Uterus (tissue), 3 donors: ENCODE measurements at regions not wholly inside any gene's neighbourhood (a gene's known extent, or its start where the extent isn't known, plus 50 kb on each side); places are given as distances from the start of the nearest gene placed in this dataset.
A peak's percentile ranks its signal among the peaks of the same experiment; 100 is the strongest.

Experiments
- DNase-seq, 2 donors: peaks; one replicate each; pipeline ENCODE4 v3.0.0-alpha.2; 2019 to 2020
- H3K27ac ChIP-seq, 2 donors: fragments of 200-600 bp; sonication (generic); 1 replicate in 1 of 2; 2 replicates in 1 of 2; pipeline ENCODE4 v1.5.1; 2016 to 2018
- H3K27me3 ChIP-seq, 2 donors: fragments of 200-600 bp; sonication (generic); one replicate each; pipeline ENCODE4 v1.5.1; 2018 to 2019; ENCODE audit warnings: control low read depth in 1 of 2
- H3K36me3 ChIP-seq, 2 donors: fragments of 200-600 bp; sonication (generic); one replicate each; pipeline ENCODE4 v1.5.1; 2019; ENCODE audit warnings: control low read depth in 1 of 2
- H3K4me1 ChIP-seq, 2 donors: fragments of 200-600 bp; sonication (generic); one replicate each; pipeline ENCODE4 v1.5.1; 2018 to 2019; ENCODE audit warnings: control low read depth in 1 of 2
- H3K4me3 ChIP-seq, 2 donors: fragments of 200-600 bp; sonication (generic); 1 replicate in 1 of 2; 2 replicates in 1 of 2; pipeline ENCODE4 v1.5.1; 2018 to 2019; ENCODE audit warnings: mild to moderate bottlenecking in 1 of 2
- H3K9me3 ChIP-seq, 2 donors: fragments of 200-600 bp; sonication (generic); one replicate each; pipeline ENCODE4 v1.5.1; 2019; ENCODE audit warnings: control low read depth in 1 of 2
- CTCF ChIP-seq, 4 experiments: fragments of 200-600 bp in 2 of 4; fragments of 450-650 bp in 2 of 4; sonication (generic) in 2 of 4; IDR thresholded peaks; one replicate each; pipeline ENCODE4 v1.5.1; 2016 to 2019; ENCODE audit warnings: antibody characterized with exemption in 4 of 4, mild to moderate bottlenecking in 2 of 4, moderate library complexity in 1 of 4
- POLR2A ChIP-seq, 2 donors: fragments of 450-650 bp; IDR thresholded peaks; one replicate each; pipeline ENCODE4 v1.6.1; 2016; ENCODE audit warnings: antibody characterized with exemption in 2 of 2, mild to moderate bottlenecking in 1 of 2, moderate library complexity in 1 of 2
- intact Hi-C: fragments of 100-400 bp; cut with DNase I; formaldehyde crosslinking; loops from one replicate; pipeline ENCODE4 v1.15.1; 2023; ENCODE audit warnings: low total_unique reads
- donor health status: DM: yes; HTN: yes; CAD: no.

- no peaks in the 10 kb centered on the region for H3K4me1 ChIP-seq
- TF ChIP-seq POLR2A (IDR thresholded peaks at IDR 0.05): no peak
- TF ChIP-seq CTCF (IDR thresholded peaks at IDR 0.05): no peak
- DNase-seq: no peak
- no peaks in the 10 kb centered on the region for H3K9me3 ChIP-seq
- no peak overlapping the region for H3K4me3 ChIP-seq
- intact Hi-C loops: no loop called here
- no peaks in the 10 kb centered on the region for H3K27me3 ChIP-seq
- no peak overlapping the region for H3K27ac ChIP-seq
- H3K36me3 ChIP-seq: no peaks in the 10 kb centered on the region
These were observed 204.3 kb upstream of the FRMD6 start for GRCh38 chr14:51447411-51447810.

GRCh38 chr14:51448831-51449670, 202.7 kb upstream of the FRMD6 start:
- H3K9me3 ChIP-seq: no peaks in the 10 kb centered on the region
- H3K36me3 ChIP-seq: no peaks in the 10 kb centered on the region
- H3K4me1 ChIP-seq: no peaks in the 10 kb centered on the region
- DNase-seq: no peak
- TF ChIP-seq POLR2A (IDR thresholded peaks at IDR 0.05): no peak
- no peaks in the 10 kb centered on the region for H3K27me3 ChIP-seq
- intact Hi-C loops: no loop called here
- H3K27ac ChIP-seq: peak overlapping the region in 1 of 2 donors; percentile 24
- H3K4me3 ChIP-seq: no peak overlapping the region

GRCh38 chr14:51449681-51450080, 202.0 kb upstream of the FRMD6 start:
- DNase-seq: no peak
- intact Hi-C loops: no loop called here
- TF ChIP-seq POLR2A (IDR thresholded peaks at IDR 0.05) (no peak), CTCF (IDR thresholded peaks at IDR 0.05) (no peak)
- no peaks in the 10 kb centered on the region for H3K36me3 ChIP-seq
- H3K9me3 ChIP-seq: no peaks in the 10 kb centered on the region
- H3K4me1 ChIP-seq: no peaks in the 10 kb centered on the region
- H3K27me3 ChIP-seq: no peaks in the 10 kb centered on the region
- no peak overlapping the region for H3K4me3 ChIP-seq
- no peak overlapping the region for H3K27ac ChIP-seq

- Histone ChIP-seq H3K9me3 (no peaks in the 10 kb centered on the region), H3K27me3 (no peaks in the 10 kb centered on the region), H3K27ac (no peak overlapping the region), H3K4me1 (no peaks in the 10 kb centered on the region), H3K4me3 (no peak overlapping the region), H3K36me3 (no peaks in the 10 kb centered on the region)
- DNase-seq: no peak
- TF ChIP-seq POLR2A (IDR thresholded peaks at IDR 0.05) (no peak), CTCF (IDR thresholded peaks at IDR 0.05) (no peak)
- intact Hi-C loops: no loop called here
These were observed 200.1 kb upstream of the FRMD6 start for GRCh38 chr14:51451561-51451960.

GRCh38 chr14:51453869-51454268, 197.8 kb upstream of the FRMD6 start:
- TF ChIP-seq POLR2A (IDR thresholded peaks at IDR 0.05) (no peak), CTCF (IDR thresholded peaks at IDR 0.05) (no peak)

More at GRCh38 chr14:51453869-51454268, 197.8 kb upstream of the FRMD6 start:
- Histone ChIP-seq H3K4me1 (no peaks in the 10 kb centered on the region), H3K27ac (no peak overlapping the region), H3K27me3 (no peaks in the 10 kb centered on the region), H3K36me3 (no peaks in the 10 kb centered on the region), H3K4me3 (no peak overlapping the region), H3K9me3 (no peaks in the 10 kb centered on the region)
- no peak for DNase-seq
- intact Hi-C loops: no loop called here
